GM12891 (cell line): ENCODE measurements at regions not wholly inside any gene's neighbourhood (a gene's known extent, or its start where the extent isn't known, plus 50 kb on each side); places are given as distances from the start of the nearest gene placed in this dataset.

Experiments
- POLR2A ChIP-seq: IDR thresholded peaks from 2 replicates; pipeline ENCODE4 v1.6.1; 2011; ENCODE audit warnings: low read depth, low read length, control low read depth
- POLR2AphosphoS5 ChIP-seq: IDR thresholded peaks from 2 replicates; pipeline ENCODE4 v1.6.1; 2011; ENCODE audit warnings: low read depth, low read length, control low read depth
- POU2F2 ChIP-seq: IDR thresholded peaks from 2 replicates; pipeline ENCODE4 v1.6.1; 2011; ENCODE audit warnings: low read depth, mild to moderate bottlenecking, control low read depth, low read length, moderate library complexity
- SPI1 ChIP-seq: IDR thresholded peaks from 2 replicates; pipeline ENCODE4 v1.6.1; 2011; ENCODE audit warnings: low read depth, low read length, control low read depth

- TF ChIP-seq POLR2A (no peak), POLR2AphosphoS5 (no peak), SPI1 (no peak), POU2F2 (no peak)
Observed at GRCh38 chr4:57591073-57591472, 480.9 kb upstream of the IGFBP7 start.
